Suprapubic skin (tissue), 3 donors: ENCODE measurements at regions not wholly inside any gene's neighbourhood (a gene's known extent, or its start where the extent isn't known, plus 50 kb on each side); places are given as distances from the start of the nearest gene placed in this dataset.

Experiments used
- CTCF ChIP-seq, 2 donors: fragments of 200-600 bp in 1 of 2; fragments of 450-650 bp in 1 of 2; sonication (generic) in 1 of 2; IDR thresholded peaks; one replicate each; pipeline ENCODE4 v1.5.1; 2016 to 2019; ENCODE audit warnings: antibody characterized with exemption in 2 of 2, mild to moderate bottlenecking in 1 of 2, moderate library complexity in 1 of 2
- POLR2A ChIP-seq, 2 donors: fragments of 450-650 bp; IDR thresholded peaks; one replicate each; pipeline ENCODE4 v1.6.1; 2017; ENCODE audit warnings: antibody characterized with exemption in 2 of 2, mild to moderate bottlenecking in 2 of 2, moderate library complexity in 2 of 2

- TF ChIP-seq POLR2A (IDR thresholded peaks at IDR 0.05) (no peak), CTCF (IDR thresholded peaks at IDR 0.05) (no peak)
Measured at GRCh38 chr6:74991573-74992332, 214.1 kb downstream of the COL12A1 start.
